ENCODE measurements at regions not wholly inside any gene's neighbourhood (a gene's known extent, or its start where the extent isn't known, plus 50 kb on each side); places are given as distances from the start of the nearest gene placed in this dataset.

DNA sequence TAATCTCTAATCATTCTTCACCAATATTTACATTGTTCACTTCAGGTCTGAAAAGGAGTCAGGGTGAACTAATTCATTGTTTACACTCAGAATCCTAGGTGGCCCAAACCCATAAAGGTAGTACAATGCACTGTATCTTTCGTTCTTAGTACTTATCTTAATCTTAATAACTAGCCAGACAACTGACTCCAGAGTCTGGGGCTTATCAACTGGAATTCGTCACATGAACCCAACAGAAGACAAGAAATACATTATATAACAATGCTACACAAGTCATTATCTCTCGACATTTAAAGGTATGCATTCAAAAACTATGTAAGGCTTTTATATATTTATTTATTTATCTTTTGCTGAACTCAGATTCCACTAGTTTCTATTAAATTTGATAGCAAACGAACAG is 125.9 kb upstream of the ESRRG start:
- Histone ChIP-seq H4K5ac (ENCODE audit: low read depth, low read length) (no peak overlapping the region), H4K8ac (ENCODE audit: low read depth in 2 of 2, low read length in 2 of 2) (no peak overlapping the region), H4K20me1 (ENCODE audit: insufficient read depth, low read length) (no peaks in the 10 kb centered on the region), H3K27ac (ENCODE audit: insufficient read depth, low read length) (no peak overlapping the region), H2BK120ac (ENCODE audit: low read depth, low read length) (no peak overlapping the region), H3K9ac (ENCODE audit: low read depth, low read length) (no peak overlapping the region), H2BK5ac (ENCODE audit: low read depth, low read length, poor library complexity, severe bottlenecking) (no peak overlapping the region), H2BK20ac (ENCODE audit: low read depth, low read length) (no peak overlapping the region), H3K23ac (ENCODE audit: low read depth, low read length) (no peak overlapping the region), H3K79me1 (ENCODE audit: low read depth in 1 of 2, low read length in 2 of 2) (no peaks in the 10 kb centered on the region), H3K9me1 (ENCODE audit: insufficient read depth, low read length) (no peaks in the 10 kb centered on the region), H3K14ac (replicated peaks; ENCODE audit: low read depth, low read length) (no peak overlapping the region), H3K4me3 (ENCODE audit: insufficient read depth, low read depth, low read length) (no peak overlapping the region), H3K36me3 (ENCODE audit: control insufficient read depth, insufficient read depth, low read length) (no peaks in the 10 kb centered on the region), H3K56ac (ENCODE audit: extremely low read depth, insufficient read depth, low read length) (no peak overlapping the region), H3K9me3 (ENCODE audit: control insufficient read depth, insufficient read depth, low read length) (no peaks in the 10 kb centered on the region), H3K27me3 (ENCODE audit: control insufficient read depth, insufficient read depth, low read length) (no peaks in the 10 kb centered on the region), H3K4me2 (ENCODE audit: low read depth, low read length) (no peak overlapping the region), H2AK9ac (replicated peaks; ENCODE audit: low read depth, low read length, poor library complexity) (no peak overlapping the region), H3K4me1 (ENCODE audit: control insufficient read depth, insufficient read depth, low read length) (no peaks in the 10 kb centered on the region), H2AK5ac (ENCODE audit: low read depth, low read length) (no peak overlapping the region), H2AFZ (replicated peaks; ENCODE audit: low read length, poor library complexity) (no peak overlapping the region), H2BK15ac (ENCODE audit: low read depth, low read length) (no peak overlapping the region), H3K4ac (ENCODE audit: low read depth, low read length) (no peak overlapping the region), H3K18ac (ENCODE audit: low read depth, low read length) (no peak overlapping the region), H4K91ac (ENCODE audit: insufficient read depth, low read depth, low read length) (no peak overlapping the region)
- ATAC-seq (ENCODE audit: low read depth) = no peak
- DNase-seq = no peak
- intact Hi-C loops (cut with micrococcal nuclease) (loop anchor here (5.0 kb wide), 1 partner anchor 278 kb away; no protein-coding TSS in a partner anchor), dilution Hi-C loops (cut with HindIII; ENCODE audit: low sequenced_read_pairs, unreplicated experiment) (no loop called here), in situ Hi-C loops (cut with MboI; ENCODE audit: low sequenced_read_pairs) (no loop called here)
- BruUV-seq (replicated peaks) = no TSS peak
- ChIA-PET POLR2A (ENCODE audit: unreplicated experiment) (no interaction called here), CTCF (no interaction called here)
- no peak for TF ChIP-seq RAD21 (IDR thresholded peaks at IDR 0.05; ENCODE audit: low read length)
- TF ChIP-seq MXI1 (IDR thresholded peaks at IDR 0.05; ENCODE audit: borderline replicate concordance, low read depth, low read length) = no peak
- TF ChIP-seq MAFK (IDR thresholded peaks at IDR 0.05; ENCODE audit: low read depth, low read length) = no peak
- TF ChIP-seq MAZ (IDR thresholded peaks at IDR 0.05; ENCODE audit: borderline replicate concordance, low read depth, low read length) = no peak
- TF ChIP-seq CHD1 (IDR thresholded peaks at IDR 0.05; ENCODE audit: low read depth, low read length) = no peak
- TF ChIP-seq, protein P1, sequence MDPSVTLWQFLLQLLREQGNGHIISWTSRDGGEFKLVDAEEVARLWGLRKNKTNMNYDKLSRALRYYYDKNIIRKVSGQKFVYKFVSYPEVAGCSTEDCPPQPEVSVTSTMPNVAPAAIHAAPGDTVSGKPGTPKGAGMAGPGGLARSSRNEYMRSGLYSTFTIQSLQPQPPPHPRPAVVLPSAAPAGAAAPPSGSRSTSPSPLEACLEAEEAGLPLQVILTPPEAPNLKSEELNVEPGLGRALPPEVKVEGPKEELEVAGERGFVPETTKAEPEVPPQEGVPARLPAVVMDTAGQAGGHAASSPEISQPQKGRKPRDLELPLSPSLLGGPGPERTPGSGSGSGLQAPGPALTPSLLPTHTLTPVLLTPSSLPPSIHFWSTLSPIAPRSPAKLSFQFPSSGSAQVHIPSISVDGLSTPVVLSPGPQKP (IDR thresholded peaks at IDR 0.05; ENCODE audit: borderline replicate concordance, low read depth, low read length) = no peak
- TF ChIP-seq SMC3 (IDR thresholded peaks at IDR 0.05; ENCODE audit: low read depth, low read length) = no peak
- no peak for TF ChIP-seq POLR2A (IDR thresholded peaks at IDR 0.05; ENCODE audit: low read depth, low read length)
- TF ChIP-seq RFX5 (IDR thresholded peaks at IDR 0.05; ENCODE audit: low read depth, low read length) = no peak
- TF ChIP-seq, protein P2, sequence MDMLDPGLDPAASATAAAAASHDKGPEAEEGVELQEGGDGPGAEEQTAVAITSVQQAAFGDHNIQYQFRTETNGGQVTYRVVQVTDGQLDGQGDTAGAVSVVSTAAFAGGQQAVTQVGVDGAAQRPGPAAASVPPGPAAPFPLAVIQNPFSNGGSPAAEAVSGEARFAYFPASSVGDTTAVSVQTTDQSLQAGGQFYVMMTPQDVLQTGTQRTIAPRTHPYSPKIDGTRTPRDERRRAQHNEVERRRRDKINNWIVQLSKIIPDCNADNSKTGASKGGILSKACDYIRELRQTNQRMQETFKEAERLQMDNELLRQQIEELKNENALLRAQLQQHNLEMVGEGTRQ (IDR thresholded peaks at IDR 0.05; ENCODE audit: low read depth, low read length) = no peak
- TF ChIP-seq, protein P3, sequence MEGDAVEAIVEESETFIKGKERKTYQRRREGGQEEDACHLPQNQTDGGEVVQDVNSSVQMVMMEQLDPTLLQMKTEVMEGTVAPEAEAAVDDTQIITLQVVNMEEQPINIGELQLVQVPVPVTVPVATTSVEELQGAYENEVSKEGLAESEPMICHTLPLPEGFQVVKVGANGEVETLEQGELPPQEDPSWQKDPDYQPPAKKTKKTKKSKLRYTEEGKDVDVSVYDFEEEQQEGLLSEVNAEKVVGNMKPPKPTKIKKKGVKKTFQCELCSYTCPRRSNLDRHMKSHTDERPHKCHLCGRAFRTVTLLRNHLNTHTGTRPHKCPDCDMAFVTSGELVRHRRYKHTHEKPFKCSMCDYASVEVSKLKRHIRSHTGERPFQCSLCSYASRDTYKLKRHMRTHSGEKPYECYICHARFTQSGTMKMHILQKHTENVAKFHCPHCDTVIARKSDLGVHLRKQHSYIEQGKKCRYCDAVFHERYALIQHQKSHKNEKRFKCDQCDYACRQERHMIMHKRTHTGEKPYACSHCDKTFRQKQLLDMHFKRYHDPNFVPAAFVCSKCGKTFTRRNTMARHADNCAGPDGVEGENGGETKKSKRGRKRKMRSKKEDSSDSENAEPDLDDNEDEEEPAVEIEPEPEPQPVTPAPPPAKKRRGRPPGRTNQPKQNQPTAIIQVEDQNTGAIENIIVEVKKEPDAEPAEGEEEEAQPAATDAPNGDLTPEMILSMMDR (conservative IDR thresholded peaks at IDR 0.05; ENCODE audit: low read depth, low read length) = no peak
- no peak for TF ChIP-seq BHLHE40 (IDR thresholded peaks at IDR 0.05; ENCODE audit: low read depth, low read length)
- no peak for TF ChIP-seq NFE2L2 (IDR thresholded peaks at IDR 0.05; ENCODE audit: low read depth, low read length)
- TF ChIP-seq CEBPB (IDR thresholded peaks at IDR 0.05; ENCODE audit: low read depth, low read length) = no peak
- no peak for TF ChIP-seq FOS (IDR thresholded peaks at IDR 0.05; ENCODE audit: low read depth, low read length)
- no peak for TF ChIP-seq RCOR1 (IDR thresholded peaks at IDR 0.05; ENCODE audit: insufficient replicate concordance, low read length)
- WGBS, 2 experiments (ENCODE audit: extremely low coverage in 2 of 2, insufficient read length in 1 of 2) = no CpG with 5 or more reads among the region's 4 CpGs

Measured in IMR-90 (cell line).